Left renal cortex interstitium (tissue), 4 donors: ENCODE measurements at regions not wholly inside any gene's neighbourhood (a gene's known extent, or its start where the extent isn't known, plus 50 kb on each side); places are given as distances from the start of the nearest gene placed in this dataset.

Experiments used
- DNase-seq, 4 donors: peaks; one replicate each; pipeline ENCODE4 v3.0.0-alpha.2; 2013; ENCODE audit warnings: low read depth in 4 of 4, low spot score in 2 of 4, missing footprints in 1 of 4

GRCh38 chr1:29470087-29470787 lies 233.9 kb downstream of the PTPRU start:
- no peak for DNase-seq

DNA sequence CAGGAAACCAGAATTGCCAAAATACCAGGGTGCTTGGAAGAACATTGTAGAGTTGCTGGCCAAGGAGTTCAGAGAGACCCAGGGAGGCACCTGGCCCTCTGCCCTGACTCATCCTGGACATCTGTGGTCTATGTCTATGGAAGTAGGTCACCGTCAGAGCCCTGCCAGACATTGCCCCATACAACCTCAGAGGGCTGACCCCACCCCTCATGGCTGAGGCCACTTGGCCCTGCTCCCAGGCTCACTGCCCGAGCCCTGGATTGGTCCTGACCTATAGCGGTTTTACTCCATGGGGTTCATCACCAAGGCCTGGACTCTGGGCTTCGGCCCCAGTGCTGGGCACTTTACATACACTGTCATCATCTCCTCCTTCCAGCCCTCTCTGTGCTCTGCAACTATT lies 233.1 kb downstream of the PTPRU start:
- DNase-seq, result no peak

- DNase-seq, result no peak
Measured at GRCh38 chr1:29467989-29468900, 231.9 kb downstream of the PTPRU start.

DNA sequence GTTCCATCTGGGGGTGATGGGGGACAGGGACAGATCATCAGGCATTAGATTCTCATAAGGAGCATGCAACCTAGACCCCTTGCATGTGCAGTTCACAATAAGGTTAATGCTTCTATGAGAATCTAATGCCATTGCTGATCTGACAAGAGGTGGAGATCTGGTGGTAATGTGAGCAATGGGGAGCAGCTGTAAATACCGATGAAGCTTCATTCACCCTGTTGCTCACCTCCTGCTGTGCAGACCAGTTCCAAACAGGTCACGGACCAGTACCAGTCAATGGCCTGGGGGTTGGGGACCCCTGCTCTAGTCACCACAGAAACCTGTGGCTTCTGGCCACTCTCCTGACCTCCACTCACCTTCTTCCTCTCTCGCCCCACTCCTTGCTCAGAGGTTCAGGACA lies 229.9 kb downstream of the PTPRU start:
- DNase-seq, result no peak

DNA sequence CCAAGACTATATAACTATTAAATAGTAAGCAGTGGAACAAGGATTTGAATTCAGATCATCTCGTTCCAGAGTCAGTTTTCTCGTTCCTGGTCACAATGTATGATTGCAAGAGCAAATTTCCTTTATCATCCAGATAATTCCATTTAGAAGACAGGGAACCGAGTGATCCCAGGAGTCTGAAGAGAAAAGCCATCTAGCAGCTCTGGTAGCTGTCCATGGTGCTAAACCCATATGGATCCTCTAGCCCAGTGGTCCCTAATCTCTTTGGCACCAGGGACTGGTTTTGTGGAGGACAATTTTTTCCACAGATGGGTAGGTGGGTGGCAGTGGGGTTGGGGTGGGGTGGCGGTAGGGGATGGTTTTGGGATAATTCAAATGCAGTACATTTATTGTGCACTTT lies 229.4 kb downstream of the PTPRU start:
- DNase-seq, result peak in 1 of 4 donors; percentile 32

- DNase-seq, result no peak
Measured at GRCh38 chr1:29462096-29462495, 225.8 kb downstream of the PTPRU start.

DNA sequence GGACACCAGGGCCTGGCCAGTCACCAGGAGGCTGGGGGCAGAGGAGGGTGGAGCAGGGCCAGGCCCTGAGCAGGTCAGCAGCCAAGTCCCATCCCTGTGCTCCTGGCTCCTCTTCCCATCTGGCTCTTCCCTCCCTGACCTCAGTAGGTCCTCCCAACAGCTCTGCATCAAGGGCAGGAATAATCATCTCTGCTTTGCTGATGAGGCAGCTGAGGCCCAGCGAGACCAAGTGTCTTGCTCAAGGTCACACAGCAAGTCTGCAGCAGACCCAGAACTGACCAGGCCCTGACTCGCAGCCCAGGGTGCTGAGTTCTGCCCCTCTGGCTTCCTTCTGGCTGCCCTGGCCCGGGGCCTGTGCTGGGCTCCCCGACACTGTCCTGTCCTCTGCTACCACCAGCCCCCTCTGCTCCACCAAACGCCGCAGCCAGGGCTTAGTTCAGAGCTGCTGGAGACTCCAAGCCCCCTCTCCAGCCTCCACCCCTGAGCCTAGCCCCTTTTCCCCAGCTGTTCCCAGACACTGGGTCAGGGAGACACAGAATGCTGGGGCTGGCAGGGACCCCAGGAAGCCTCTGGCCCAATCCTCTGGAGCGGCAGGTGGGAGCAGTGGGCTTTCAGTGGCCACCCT lies 224.9 kb downstream of the PTPRU start:
- no peak for DNase-seq

DNA sequence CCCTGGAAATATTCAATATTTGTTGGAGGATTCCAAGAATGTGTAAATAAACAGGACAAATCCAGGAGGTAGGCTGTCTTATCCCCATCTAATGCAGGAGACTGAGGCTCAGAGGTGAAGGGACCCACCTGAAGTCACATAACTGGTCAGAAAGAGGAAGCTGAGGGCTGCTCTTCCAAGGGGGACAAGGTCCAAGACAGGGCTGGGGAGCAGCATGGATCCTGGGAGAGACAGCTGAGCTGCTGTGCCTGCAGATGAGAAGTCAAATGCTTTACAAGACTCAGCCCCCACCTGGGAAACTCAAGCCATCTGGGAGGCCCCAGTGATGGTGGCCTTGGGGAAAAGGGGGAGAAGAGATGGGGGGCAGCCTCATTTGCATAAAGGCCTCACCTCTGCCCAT lies 224.4 kb downstream of the PTPRU start:
- no peak for DNase-seq

- no peak for DNase-seq
Measured at GRCh38 chr1:29460041-29460610, 223.8 kb downstream of the PTPRU start.

DNA sequence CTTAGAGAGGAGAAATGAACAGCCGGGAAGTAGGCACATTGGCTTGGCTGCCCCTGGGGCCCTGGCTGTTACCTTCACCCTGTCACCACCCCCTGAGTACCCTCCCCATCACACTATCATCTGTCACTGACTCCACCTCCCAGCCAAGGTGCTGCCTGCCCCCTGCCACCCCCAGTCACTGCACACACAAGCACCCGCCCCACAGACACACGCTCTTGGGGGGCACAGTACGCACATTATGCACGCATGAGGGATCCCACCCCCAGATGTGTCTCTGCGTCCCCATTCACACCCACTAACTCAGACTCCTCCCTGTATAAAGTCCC lies 223.3 kb downstream of the PTPRU start:
- DNase-seq, result no peak

GRCh38 chr1:29458737-29459619 lies 222.7 kb downstream of the PTPRU start:
- no peak for DNase-seq

DNA sequence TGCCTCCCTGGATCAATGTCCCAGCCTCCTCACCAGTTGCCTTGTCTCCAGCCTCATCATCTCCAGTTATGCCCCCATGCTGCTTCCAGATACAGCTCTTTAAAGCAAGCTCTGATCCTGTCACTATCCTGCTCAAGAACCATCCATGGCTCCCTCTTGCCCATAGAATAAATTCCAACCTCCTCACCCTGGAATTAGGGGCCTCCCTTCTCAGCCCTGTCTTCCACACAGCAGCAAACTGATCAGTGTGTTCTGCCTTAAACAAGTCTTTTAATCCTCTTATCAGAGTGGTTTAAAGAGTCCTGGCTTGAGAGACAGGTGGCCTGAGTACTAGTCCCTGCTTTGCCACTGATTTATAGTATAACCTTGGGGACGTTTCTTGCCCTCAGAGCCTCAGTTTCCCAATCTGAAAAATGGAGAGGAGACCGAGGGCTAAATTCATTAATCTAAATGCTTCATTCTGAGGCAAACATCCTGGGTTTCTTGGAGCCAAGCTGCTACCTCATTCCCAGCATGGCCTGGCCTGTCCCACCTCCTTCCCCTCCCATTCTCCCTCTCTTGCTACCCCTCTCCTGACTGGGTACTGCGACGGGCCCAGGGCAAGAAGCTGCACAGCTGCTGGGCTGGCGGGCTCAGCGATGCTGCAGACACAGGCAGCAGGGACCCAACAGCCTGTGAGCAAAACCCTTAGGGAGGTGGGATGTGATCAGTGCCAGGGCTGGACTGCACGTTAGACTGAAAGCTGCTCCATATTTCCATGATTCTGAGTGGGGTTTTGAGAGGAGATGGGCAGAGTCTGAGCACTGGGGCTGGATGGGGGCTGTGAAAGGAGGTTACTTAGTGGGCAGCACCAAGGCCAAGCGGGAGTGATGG lies 221.4 kb downstream of the PTPRU start:
- DNase-seq, result no peak

DNA sequence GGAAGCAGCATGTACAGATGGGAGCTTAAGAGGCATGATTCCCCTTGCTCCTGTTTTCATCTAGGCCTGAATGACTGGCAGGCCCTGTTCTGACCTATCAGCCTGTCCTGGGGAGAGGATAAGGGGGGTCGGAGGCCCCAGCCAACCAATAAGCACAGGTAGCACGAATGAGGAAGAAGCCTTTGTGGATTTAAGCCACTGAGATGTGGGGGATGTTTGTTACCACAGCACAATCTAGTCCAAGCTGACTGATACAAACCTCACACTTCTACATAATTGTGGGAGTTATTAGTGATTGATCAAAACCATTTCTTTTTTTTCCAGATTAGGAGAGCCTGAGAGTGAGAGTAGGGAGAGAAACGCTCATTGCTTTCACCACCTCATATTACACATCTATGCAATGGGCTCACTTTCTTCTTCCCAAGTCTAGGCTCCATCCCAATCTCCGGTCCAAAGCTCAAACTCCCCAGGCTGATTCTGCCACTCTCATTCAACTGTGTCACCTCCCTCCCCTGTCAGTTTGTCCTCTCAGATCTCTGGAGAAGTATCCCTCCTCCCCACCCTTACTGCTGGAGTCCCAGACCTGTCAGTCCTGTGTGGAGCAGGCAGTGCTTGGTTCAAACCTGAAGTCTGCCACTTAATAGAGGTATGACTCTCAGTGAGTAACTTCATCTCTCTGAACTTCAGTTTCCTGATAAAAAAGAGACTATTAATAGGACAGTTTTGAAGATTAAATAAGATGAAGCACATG lies 220.5 kb downstream of the PTPRU start:
- DNase-seq, result no peak

DNA sequence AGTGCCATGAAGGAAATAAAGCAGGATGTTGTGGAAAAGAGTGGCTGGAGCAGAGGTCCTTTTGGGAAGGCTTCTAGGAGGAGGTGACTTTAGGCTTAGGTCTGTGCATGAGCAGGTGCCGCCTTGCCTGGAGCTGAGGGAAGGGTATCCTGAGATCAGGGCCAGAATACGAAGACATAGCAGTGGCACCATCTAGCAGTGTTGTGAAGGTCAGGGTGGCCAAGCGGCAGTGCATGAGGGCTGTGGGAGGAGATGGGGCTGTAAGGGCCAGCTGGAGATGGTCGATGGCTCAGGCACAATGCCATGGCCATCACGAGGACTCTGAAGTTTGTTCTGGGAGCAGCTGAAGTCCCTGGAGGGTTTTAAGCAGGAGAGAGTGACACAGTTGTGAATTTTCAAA lies 219.5 kb downstream of the PTPRU start:
- DNase-seq, result no peak

GRCh38 chr1:29454616-29455380 lies 218.5 kb downstream of the PTPRU start:
- no peak for DNase-seq

DNA sequence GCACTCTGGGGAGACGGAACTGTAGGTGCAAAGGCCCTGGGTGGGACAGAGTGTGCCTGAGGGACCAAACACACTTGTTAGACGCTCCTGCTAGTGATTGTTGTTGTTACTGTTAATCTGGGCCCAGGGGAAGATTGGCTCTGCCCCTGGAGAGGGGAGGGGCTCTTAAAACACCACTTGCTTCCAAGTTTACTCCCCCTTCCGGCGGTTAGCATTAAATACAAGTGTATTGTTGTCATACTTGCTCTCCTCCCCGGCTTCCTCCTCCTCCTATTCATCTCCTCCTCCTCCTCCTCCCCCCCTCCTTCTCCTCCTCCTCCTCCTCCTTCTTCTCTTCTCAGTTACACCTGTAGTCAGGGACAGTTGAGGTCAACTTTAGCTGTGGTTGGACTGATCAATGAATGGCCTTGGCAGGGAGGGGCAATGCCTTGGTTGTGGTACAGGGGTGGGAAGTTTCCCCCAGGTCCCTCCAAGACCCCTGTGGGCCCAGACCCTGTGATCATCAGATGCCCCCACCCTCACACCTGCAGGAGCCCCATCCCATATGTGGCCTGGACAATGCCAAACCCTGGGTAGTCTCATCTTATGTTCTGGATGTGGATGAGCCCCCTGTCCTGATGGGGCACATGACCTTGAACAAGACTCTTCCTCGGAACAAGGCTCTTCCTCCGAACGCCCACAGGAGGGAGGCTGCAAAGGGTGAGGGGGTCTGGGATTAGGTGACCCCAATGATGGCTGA lies 217.3 kb downstream of the PTPRU start:
- DNase-seq, result no peak
